ENCODE measurements at regions not wholly inside any gene's neighbourhood (a gene's known extent, or its start where the extent isn't known, plus 50 kb on each side); places are given as distances from the start of the nearest gene placed in this dataset.

DNA sequence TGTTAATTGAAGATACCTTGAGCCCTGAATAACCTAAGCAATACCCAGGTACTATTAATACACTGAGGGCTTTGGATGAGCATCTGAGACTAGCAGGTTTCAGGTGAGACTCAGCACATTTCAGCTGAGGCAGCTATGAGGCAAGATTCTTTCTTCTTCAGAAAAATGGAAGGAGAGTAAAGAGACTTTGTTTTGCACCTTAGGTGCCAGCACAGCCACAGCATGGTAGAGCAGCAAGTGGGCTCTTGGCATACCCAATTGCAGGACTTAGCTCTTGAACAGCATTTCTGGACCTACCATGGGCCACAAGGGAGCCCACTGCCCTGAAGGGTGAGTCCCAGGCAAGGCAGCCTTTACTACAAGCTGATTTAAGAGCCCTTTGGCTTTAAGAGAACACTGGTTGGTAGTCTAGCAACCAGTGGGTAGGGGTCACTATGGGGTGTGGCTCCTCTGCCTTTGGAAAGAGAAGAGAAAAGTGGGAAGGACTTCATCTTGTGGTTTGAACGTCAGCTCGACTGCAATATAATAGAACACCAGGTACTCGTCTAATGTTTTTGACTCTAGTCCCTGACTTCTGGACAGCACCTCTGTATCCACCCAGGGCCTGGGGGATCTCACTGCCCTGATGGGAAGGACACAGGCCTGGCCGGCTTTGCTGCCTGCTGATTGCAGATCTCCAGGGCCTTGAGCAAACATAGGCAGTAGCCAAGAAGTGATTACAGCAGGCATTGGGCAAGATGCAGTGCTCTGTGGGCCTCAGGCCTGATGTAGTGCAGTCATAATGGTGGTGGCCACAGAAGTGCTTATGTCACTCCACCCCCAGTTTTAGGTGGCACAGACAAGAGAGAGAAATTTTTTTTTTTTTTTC is 73.3 kb downstream of the GLYATL1 start:
- TF ChIP-seq, protein P1, sequence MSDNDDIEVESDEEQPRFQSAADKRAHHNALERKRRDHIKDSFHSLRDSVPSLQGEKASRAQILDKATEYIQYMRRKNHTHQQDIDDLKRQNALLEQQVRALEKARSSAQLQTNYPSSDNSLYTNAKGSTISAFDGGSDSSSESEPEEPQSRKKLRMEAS (IDR thresholded peaks at IDR 0.05; ENCODE audit: insufficient read depth, insufficient read length), result no peak
- TF ChIP-seq, protein P2, sequence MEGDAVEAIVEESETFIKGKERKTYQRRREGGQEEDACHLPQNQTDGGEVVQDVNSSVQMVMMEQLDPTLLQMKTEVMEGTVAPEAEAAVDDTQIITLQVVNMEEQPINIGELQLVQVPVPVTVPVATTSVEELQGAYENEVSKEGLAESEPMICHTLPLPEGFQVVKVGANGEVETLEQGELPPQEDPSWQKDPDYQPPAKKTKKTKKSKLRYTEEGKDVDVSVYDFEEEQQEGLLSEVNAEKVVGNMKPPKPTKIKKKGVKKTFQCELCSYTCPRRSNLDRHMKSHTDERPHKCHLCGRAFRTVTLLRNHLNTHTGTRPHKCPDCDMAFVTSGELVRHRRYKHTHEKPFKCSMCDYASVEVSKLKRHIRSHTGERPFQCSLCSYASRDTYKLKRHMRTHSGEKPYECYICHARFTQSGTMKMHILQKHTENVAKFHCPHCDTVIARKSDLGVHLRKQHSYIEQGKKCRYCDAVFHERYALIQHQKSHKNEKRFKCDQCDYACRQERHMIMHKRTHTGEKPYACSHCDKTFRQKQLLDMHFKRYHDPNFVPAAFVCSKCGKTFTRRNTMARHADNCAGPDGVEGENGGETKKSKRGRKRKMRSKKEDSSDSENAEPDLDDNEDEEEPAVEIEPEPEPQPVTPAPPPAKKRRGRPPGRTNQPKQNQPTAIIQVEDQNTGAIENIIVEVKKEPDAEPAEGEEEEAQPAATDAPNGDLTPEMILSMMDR (IDR thresholded peaks at IDR 0.05; ENCODE audit: extremely low read depth in 1 of 2, insufficient read depth in 1 of 2, low read depth in 1 of 2, low read length in 2 of 2), result no peak
- TF ChIP-seq POLR2A (IDR thresholded peaks at IDR 0.05; ENCODE audit: low read depth, low read length) (no peak), POLR2AphosphoS5 (IDR thresholded peaks at IDR 0.05; ENCODE audit: insufficient read depth, low read depth, low read length) (no peak), EZH2 (IDR thresholded peaks at IDR 0.05; ENCODE audit: borderline replicate concordance, low read depth, low read length, severe bottlenecking) (no peak), MYC (IDR thresholded peaks at IDR 0.05; ENCODE audit: low read depth, low read length) (no peak), GATA2 (IDR thresholded peaks at IDR 0.05; ENCODE audit: insufficient read depth, insufficient read length, low read depth, low read length) (no peak), JUN (IDR thresholded peaks at IDR 0.05; ENCODE audit: borderline replicate concordance, insufficient read depth, insufficient read length, low read depth) (no peak)
